ENCODE measurements at regions not wholly inside any gene's neighbourhood (a gene's known extent, or its start where the extent isn't known, plus 50 kb on each side); places are given as distances from the start of the nearest gene placed in this dataset.

DNA sequence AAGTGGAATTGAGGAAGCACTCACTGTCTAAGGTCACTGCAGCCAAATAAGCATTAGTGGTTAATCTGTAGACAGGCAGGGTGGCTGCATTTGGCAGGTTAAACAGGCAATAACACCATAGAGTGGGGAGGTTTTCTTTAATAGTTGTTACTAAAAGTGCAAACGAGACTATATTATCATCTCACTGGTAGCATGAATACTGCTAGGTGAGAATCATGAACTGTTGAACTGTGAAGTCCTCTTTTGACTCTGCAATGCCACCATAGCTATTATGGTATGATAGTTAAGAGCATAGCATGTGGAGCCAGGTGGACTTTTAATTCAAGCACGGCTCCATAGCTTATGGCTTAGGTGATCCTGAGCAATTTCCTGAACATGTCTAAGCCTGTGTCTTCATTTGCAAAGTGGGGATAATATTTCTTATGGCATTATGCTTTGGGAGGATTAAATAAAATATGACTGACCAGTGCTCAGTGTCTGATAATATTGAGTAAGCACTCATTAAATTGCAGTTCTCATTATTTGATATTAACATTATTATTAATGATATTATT is 235.6 kb upstream of the HHIP start:
- Mint-ChIP-seq H3K36me3 (ENCODE audit: low read depth) (no peaks in the 10 kb centered on the region), H3K9me3 (no peaks in the 10 kb centered on the region), H3K27me3 (ENCODE audit: low read depth) (no peaks in the 10 kb centered on the region), H3K27ac (ENCODE audit: unreplicated experiment) (no peak overlapping the region), H3K4me1 (no peaks in the 10 kb centered on the region), H3K4me3 (no peak overlapping the region)
- TF ChIP-seq CTCF (conservative IDR thresholded peaks at IDR 0.05): no peak
- no peak for DNase-seq (ENCODE audit: low read depth, low spot score)

GRCh38 chr4:144411119-144411518 is 234.8 kb upstream of the HHIP start:
- Mint-ChIP-seq H3K4me1 (peaks cover 2% of the 10 kb centered on the region), H3K27ac (ENCODE audit: unreplicated experiment) (no peak overlapping the region), H3K36me3 (ENCODE audit: low read depth) (no peaks in the 10 kb centered on the region), H3K4me3 (no peak overlapping the region), H3K9me3 (no peaks in the 10 kb centered on the region), H3K27me3 (ENCODE audit: low read depth) (no peaks in the 10 kb centered on the region)
- TF ChIP-seq CTCF (conservative IDR thresholded peaks at IDR 0.05): no peak
- no peak for DNase-seq (ENCODE audit: low read depth, low spot score)

- Mint-ChIP-seq H3K9me3 (no peaks in the 10 kb centered on the region), H3K4me3 (no peak overlapping the region), H3K36me3 (ENCODE audit: low read depth) (no peaks in the 10 kb centered on the region), H3K27ac (ENCODE audit: unreplicated experiment) (no peak overlapping the region), H3K27me3 (ENCODE audit: low read depth) (no peaks in the 10 kb centered on the region), H3K4me1 (peaks cover 5% of the 10 kb centered on the region)
- TF ChIP-seq CTCF (conservative IDR thresholded peaks at IDR 0.05): no peak
- no peak for DNase-seq (ENCODE audit: low read depth, low spot score)
Measured at GRCh38 chr4:144411700-144412099, 234.3 kb upstream of the HHIP start.

DNA sequence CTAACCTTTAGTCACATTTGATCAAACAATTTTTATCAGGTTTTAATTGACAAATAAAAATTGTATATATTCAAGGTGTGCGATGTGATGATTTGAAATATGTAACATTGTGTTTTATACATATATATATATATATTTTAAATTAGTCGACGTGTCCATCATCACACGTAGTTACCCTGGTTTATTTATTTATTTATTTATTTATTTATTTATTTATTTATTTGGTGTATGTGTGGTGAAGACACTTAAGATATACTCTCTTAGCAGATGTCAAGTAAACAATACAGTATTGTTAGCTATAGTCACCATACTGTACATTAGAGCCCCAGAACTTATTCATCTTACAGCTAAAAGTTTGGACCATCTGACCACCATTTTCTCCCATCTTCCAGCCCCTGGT is 224.9 kb upstream of the HHIP start:
- H3K4me3 Mint-ChIP-seq: no peak overlapping the region
- H3K4me1 Mint-ChIP-seq: peaks cover 12% of the 10 kb centered on the region
- no peaks in the 10 kb centered on the region for H3K27me3 Mint-ChIP-seq (ENCODE audit: low read depth)
- no peaks in the 10 kb centered on the region for H3K36me3 Mint-ChIP-seq (ENCODE audit: low read depth)
- TF ChIP-seq CTCF (conservative IDR thresholded peaks at IDR 0.05): no peak
- H3K27ac Mint-ChIP-seq (ENCODE audit: unreplicated experiment): no peak overlapping the region
- no peaks in the 10 kb centered on the region for H3K9me3 Mint-ChIP-seq
- DNase-seq (ENCODE audit: low read depth, low spot score): no peak

DNA sequence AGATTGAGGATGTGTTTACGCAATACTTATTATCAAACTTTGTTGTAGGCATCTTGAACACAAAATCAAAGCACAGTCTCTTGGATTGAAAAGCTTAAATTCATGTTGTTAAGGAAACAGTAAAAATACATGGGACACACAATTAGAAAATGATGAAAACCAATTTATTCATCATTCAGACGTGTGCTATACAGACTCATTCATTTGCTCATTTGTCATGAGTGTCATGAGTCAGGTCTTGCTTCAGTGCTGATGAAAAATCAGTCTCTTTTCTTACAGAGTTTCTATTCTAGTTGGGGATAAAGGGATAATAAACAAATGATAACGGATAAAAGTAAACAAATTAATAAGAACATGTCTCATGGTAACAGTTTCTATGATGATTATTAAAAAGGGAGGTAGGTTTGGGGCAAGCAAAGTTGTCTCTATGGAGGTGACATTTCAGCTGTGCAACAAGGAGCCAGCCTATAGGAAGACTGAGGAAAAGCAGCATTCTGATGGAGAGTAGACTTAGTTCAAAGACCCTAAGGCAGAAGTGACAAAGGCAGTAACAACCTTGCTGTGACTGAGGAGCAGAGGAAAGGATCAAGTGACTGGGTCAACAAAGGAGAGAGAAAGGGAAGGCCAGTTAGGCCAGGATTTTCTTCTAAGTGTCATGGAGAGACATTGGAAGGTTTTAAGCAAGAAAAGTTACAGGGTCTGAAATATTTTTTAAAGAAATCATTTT is 224.0 kb upstream of the HHIP start:
- Mint-ChIP-seq H3K27me3 (ENCODE audit: low read depth) (no peaks in the 10 kb centered on the region), H3K4me1 (peaks cover 9% of the 10 kb centered on the region), H3K4me3 (no peak overlapping the region), H3K36me3 (ENCODE audit: low read depth) (no peaks in the 10 kb centered on the region), H3K27ac (ENCODE audit: unreplicated experiment) (no peak overlapping the region), H3K9me3 (no peaks in the 10 kb centered on the region)
- TF ChIP-seq CTCF (conservative IDR thresholded peaks at IDR 0.05): no peak
- DNase-seq (ENCODE audit: low read depth, low spot score): no peak

All from neural crest cell (in vitro differentiated cells).